ENCODE measurements at regions not wholly inside any gene's neighbourhood (a gene's known extent, or its start where the extent isn't known, plus 50 kb on each side); places are given as distances from the start of the nearest gene placed in this dataset.

- no peak for TF ChIP-seq CTCF (conservative IDR thresholded peaks at IDR 0.05; ENCODE audit: low read depth, low read length)
- TF ChIP-seq CEBPB (IDR thresholded peaks at IDR 0.05; ENCODE audit: low read depth, low read length): no peak
- TF ChIP-seq CHD1 (IDR thresholded peaks at IDR 0.05; ENCODE audit: low read depth, low read length): no peak
- TF ChIP-seq MAZ (IDR thresholded peaks at IDR 0.05; ENCODE audit: borderline replicate concordance, low read depth, low read length): no peak
- TF ChIP-seq RAD21 (IDR thresholded peaks at IDR 0.05; ENCODE audit: low read length): no peak
- TF ChIP-seq RFX5 (IDR thresholded peaks at IDR 0.05; ENCODE audit: low read depth, low read length): no peak
- no peak for TF ChIP-seq POLR2A (IDR thresholded peaks at IDR 0.05; ENCODE audit: low read depth, low read length)
Measured at GRCh38 chr4:136743238-136743637, 789.1 kb downstream of the PCDH18 start.

Measured in IMR-90 (cell line).